SK-N-SH treated with all-trans-retinoic acid at 6 μM for 48 hours (cell line): ENCODE measurements at regions not wholly inside any gene's neighbourhood (a gene's known extent, or its start where the extent isn't known, plus 50 kb on each side); places are given as distances from the start of the nearest gene placed in this dataset.

ENCODE experiments used
- TSHZ2 ChIP-seq: fragments of 250-450 bp; sonication (Bioruptor Pico); IDR thresholded peaks from 2 replicates; pipeline ENCODE4 v1.5.0; 2020; ENCODE audit warnings: mild to moderate bottlenecking, moderate library complexity
- ZFP30 ChIP-seq: fragments of 450-650 bp; formaldehyde crosslinking; IDR thresholded peaks from 2 replicates; pipeline ENCODE4 v1.5.0; 2022; ENCODE audit warnings: mild to moderate bottlenecking, moderate library complexity
- TF ChIP-seq, protein P1 (sequence below): fragments of 250-450 bp; sonication (Bioruptor Pico); IDR thresholded peaks from 2 replicates; pipeline ENCODE4 v1.8.0; 2020; ENCODE audit warnings: mild to moderate bottlenecking, moderate library complexity, borderline replicate concordance

DNA sequence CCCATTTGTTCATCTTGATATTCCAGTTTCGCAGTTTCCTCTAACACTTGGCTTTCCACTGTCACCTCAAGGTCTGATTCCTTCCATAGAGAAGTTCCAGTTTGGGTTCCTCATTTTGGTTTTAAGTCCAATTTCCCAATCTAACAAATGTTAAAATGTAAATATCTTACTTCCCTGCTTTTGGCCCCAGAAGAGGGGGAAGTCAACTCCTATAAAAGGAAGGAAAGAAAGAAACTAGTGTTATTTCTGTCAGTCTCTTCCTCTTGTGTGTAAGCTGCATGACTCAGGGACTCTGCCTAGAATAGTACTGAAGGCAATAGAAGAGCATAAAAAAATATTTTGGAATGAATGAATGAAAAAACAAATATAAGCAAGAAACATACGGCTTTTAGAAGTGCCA, 127.5 kb upstream of the CCNG1 start:
- TF ChIP-seq TSHZ2 (CRISPR knock-in tag) = no peak
- no peak for TF ChIP-seq ZFP30
- TF ChIP-seq, protein P1, sequence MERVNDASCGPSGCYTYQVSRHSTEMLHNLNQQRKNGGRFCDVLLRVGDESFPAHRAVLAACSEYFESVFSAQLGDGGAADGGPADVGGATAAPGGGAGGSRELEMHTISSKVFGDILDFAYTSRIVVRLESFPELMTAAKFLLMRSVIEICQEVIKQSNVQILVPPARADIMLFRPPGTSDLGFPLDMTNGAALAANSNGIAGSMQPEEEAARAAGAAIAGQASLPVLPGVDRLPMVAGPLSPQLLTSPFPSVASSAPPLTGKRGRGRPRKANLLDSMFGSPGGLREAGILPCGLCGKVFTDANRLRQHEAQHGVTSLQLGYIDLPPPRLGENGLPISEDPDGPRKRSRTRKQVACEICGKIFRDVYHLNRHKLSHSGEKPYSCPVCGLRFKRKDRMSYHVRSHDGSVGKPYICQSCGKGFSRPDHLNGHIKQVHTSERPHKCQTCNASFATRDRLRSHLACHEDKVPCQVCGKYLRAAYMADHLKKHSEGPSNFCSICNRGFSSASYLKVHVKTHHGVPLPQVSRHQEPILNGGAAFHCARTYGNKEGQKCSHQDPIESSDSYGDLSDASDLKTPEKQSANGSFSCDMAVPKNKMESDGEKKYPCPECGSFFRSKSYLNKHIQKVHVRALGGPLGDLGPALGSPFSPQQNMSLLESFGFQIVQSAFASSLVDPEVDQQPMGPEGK (CRISPR knock-in tag) = no peak
